GM12878 (cell line): ENCODE measurements at regions not wholly inside any gene's neighbourhood (a gene's known extent, or its start where the extent isn't known, plus 50 kb on each side); places are given as distances from the start of the nearest gene placed in this dataset.
A peak's percentile ranks its signal among the peaks of the same experiment; 100 is the strongest.

Experiments
- BCL11A ChIP-seq: IDR thresholded peaks from 2 replicates; pipeline ENCODE4 v1.6.1; 2011; ENCODE audit warnings: low read depth, low read length
- BHLHE40 ChIP-seq, 2 experiments: fragments of 450-650 bp in 1 of 2; IDR thresholded peaks; 2 replicates each; pipeline ENCODE4 v1.6.1; 2011 to 2017; ENCODE audit warnings: low read depth in 2 of 2, borderline replicate concordance in 1 of 2, improper control_type of control experiment in 1 of 2, low read length in 1 of 2, mild to moderate bottlenecking in 1 of 2
- CEBPB ChIP-seq, 2 experiments: fragments of 150-350 bp in 1 of 2; IDR thresholded peaks; 2 replicates each; pipeline ENCODE4 v1.6.1; 2012 to 2014; ENCODE audit warnings: low read depth in 2 of 2, low read length in 2 of 2, borderline replicate concordance in 1 of 2, inconsistent platforms in 1 of 2
- CHD4 ChIP-seq: fragments of 200-600 bp; sonication (generic); IDR thresholded peaks from 2 replicates; pipeline ENCODE4 v1.6.1; 2016; ENCODE audit warnings: mild to moderate bottlenecking
- CREB1 ChIP-seq: IDR thresholded peaks from 2 replicates; pipeline ENCODE4 v1.6.1; 2012; ENCODE audit warnings: low read depth, mild to moderate bottlenecking, inconsistent platforms
- ETV6 ChIP-seq, 2 experiments: fragments of 450-650 bp in 1 of 2; IDR thresholded peaks in 1 of 2; conservative IDR thresholded peaks in 1 of 2; 2 replicates each; pipeline ENCODE4 v1.6.1; 2014; ENCODE audit warnings: antibody characterized with exemption in 1 of 2, borderline replicate concordance in 1 of 2, low read depth in 1 of 2, mild to moderate bottlenecking in 1 of 2, moderate library complexity in 1 of 2
- FOXM1 ChIP-seq: IDR thresholded peaks from 2 replicates; pipeline ENCODE4 v1.6.1; 2012; ENCODE audit warnings: low read depth, mild to moderate bottlenecking, inconsistent platforms, low read length, moderate library complexity
- IKZF1 ChIP-seq: fragments of 450-650 bp; conservative IDR thresholded peaks from 2 replicates; pipeline ENCODE4 v1.6.1; 2017; ENCODE audit warnings: antibody characterized with exemption, mild to moderate bottlenecking
- IKZF2 ChIP-seq, 2 experiments: fragments of 450-650 bp; IDR thresholded peaks; 2 replicates each; pipeline ENCODE4 v1.6.1; 2017; ENCODE audit warnings: mild to moderate bottlenecking in 2 of 2, moderate library complexity in 2 of 2
- KAT2A ChIP-seq: conservative IDR thresholded peaks from 2 replicates; pipeline ENCODE4 v1.6.1; 2011; ENCODE audit warnings: low read depth, low read length; ENCODE audit not compliant: control insufficient read depth
- KDM1A ChIP-seq: fragments of 200-600 bp; sonication (generic); IDR thresholded peaks from 2 replicates; pipeline ENCODE4 v1.6.1; 2016; ENCODE audit warnings: borderline replicate concordance
- KLF5 ChIP-seq: fragments of 450-650 bp; IDR thresholded peaks from 2 replicates; pipeline ENCODE4 v1.6.1; 2014; ENCODE audit warnings: mild to moderate bottlenecking; ENCODE audit not compliant: partially characterized antibody
- NFIC ChIP-seq: IDR thresholded peaks from 2 replicates; pipeline ENCODE4 v1.6.1; 2012; ENCODE audit warnings: low read depth, mild to moderate bottlenecking, inconsistent platforms, low read length, moderate library complexity
- NRF1 ChIP-seq: conservative IDR thresholded peaks from 2 replicates; pipeline ENCODE4 v1.6.1; 2011; ENCODE audit warnings: mild to moderate bottlenecking, low read depth, low read length, improper control_type of control experiment
- POU2F2 ChIP-seq: IDR thresholded peaks from 3 replicates; pipeline ENCODE4 v1.6.1; 2011; ENCODE audit warnings: low read depth, mild to moderate bottlenecking, low read length, borderline replicate concordance
- RAD51 ChIP-seq: fragments of 450-650 bp; IDR thresholded peaks from 2 replicates; pipeline ENCODE4 v1.6.1; 2016; ENCODE audit warnings: moderate library complexity, mild to moderate bottlenecking, inconsistent platforms
- RUNX3 ChIP-seq: IDR thresholded peaks from 2 replicates; pipeline ENCODE4 v1.6.1; 2012; ENCODE audit warnings: low read length, inconsistent platforms
- SPI1 ChIP-seq: IDR thresholded peaks from 2 replicates; pipeline ENCODE4 v1.6.1; 2011; ENCODE audit warnings: low read depth, mild to moderate bottlenecking, low read length, moderate library complexity, borderline replicate concordance; ENCODE audit not compliant: insufficient read depth
- SREBF2 ChIP-seq: IDR thresholded peaks from 2 replicates; pipeline ENCODE4 v1.6.1; 2012; ENCODE audit warnings: mild to moderate bottlenecking, low read length
- TARDBP ChIP-seq: IDR thresholded peaks from 2 replicates; pipeline ENCODE4 v1.6.1; 2016; ENCODE audit warnings: borderline replicate concordance
- TF ChIP-seq, protein P1 (sequence below): fragments of 450-650 bp; conservative IDR thresholded peaks from 2 replicates; pipeline ENCODE4 v1.6.1; 2017; ENCODE audit warnings: mild to moderate bottlenecking, moderate library complexity
- TF ChIP-seq, protein P2 (sequence below): fragments of 150-350 bp; IDR thresholded peaks from 2 replicates; pipeline ENCODE4 v1.6.1; 2016; ENCODE audit warnings: low read depth, low read length
- TF ChIP-seq, protein P3 (sequence below): fragments of 450-650 bp; IDR thresholded peaks from 2 replicates; pipeline ENCODE4 v1.6.1; 2017; ENCODE audit warnings: low read depth, mild to moderate bottlenecking, moderate library complexity

DNA sequence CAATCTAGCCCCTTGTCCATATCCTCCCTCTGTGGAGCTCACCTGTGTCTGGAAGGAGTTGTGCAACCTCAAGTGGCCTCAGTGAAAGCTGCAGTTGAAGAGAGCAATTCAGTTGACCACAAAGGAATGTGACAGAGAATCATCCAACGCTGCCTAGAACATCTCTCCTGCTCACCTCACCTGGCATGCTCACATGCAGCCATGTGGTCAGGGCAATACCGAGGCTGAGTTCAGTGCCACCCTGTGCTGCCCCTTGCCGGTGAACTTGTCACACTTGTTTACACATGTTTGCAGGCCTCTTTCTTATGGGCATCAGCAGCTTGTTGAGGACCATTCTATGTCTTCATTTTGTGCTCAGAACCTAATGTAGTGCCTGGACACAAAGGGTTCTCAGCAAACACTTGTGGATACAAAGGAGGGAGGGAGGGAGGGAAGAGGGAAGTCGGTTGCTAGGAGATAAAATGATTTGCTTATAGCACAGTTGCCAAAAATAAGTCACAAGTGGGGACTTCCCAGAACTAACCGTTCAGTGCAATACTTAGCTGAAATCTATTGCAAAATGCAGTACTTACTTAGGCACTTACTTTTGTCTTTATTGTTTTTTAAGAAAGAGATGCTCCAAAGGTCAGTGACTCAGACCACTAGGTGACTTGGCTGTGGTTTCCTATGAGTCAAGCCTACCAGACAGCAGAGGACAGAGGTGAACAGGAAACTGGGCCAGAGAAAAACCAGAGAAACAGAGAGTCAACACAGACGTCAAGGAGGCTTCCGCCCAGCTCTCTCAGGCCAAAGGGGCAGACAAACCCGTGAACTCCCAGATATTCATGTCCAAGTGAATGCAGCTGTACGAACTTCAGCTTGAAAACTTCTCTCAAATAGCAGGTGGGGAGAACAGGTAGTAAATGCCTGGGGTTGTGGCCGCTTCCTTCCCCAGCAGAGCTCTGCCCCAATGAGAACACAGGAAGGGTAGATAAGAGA, 227.8 kb upstream of the CTNNB1 start (continued):
- TF ChIP-seq, protein P1, sequence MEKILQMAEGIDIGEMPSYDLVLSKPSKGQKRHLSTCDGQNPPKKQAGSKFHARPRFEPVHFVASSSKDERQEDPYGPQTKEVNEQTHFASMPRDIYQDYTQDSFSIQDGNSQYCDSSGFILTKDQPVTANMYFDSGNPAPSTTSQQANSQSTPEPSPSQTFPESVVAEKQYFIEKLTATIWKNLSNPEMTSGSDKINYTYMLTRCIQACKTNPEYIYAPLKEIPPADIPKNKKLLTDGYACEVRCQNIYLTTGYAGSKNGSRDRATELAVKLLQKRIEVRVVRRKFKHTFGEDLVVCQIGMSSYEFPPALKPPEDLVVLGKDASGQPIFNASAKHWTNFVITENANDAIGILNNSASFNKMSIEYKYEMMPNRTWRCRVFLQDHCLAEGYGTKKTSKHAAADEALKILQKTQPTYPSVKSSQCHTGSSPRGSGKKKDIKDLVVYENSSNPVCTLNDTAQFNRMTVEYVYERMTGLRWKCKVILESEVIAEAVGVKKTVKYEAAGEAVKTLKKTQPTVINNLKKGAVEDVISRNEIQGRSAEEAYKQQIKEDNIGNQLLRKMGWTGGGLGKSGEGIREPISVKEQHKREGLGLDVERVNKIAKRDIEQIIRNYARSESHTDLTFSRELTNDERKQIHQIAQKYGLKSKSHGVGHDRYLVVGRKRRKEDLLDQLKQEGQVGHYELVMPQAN, result no peak
- peak; percentile 97 for TF ChIP-seq RUNX3
- TF ChIP-seq NRF1, result no peak
- peak; percentile 60; the same call in 1 of the 2 replicates for TF ChIP-seq CREB1
- TF ChIP-seq, protein P2, sequence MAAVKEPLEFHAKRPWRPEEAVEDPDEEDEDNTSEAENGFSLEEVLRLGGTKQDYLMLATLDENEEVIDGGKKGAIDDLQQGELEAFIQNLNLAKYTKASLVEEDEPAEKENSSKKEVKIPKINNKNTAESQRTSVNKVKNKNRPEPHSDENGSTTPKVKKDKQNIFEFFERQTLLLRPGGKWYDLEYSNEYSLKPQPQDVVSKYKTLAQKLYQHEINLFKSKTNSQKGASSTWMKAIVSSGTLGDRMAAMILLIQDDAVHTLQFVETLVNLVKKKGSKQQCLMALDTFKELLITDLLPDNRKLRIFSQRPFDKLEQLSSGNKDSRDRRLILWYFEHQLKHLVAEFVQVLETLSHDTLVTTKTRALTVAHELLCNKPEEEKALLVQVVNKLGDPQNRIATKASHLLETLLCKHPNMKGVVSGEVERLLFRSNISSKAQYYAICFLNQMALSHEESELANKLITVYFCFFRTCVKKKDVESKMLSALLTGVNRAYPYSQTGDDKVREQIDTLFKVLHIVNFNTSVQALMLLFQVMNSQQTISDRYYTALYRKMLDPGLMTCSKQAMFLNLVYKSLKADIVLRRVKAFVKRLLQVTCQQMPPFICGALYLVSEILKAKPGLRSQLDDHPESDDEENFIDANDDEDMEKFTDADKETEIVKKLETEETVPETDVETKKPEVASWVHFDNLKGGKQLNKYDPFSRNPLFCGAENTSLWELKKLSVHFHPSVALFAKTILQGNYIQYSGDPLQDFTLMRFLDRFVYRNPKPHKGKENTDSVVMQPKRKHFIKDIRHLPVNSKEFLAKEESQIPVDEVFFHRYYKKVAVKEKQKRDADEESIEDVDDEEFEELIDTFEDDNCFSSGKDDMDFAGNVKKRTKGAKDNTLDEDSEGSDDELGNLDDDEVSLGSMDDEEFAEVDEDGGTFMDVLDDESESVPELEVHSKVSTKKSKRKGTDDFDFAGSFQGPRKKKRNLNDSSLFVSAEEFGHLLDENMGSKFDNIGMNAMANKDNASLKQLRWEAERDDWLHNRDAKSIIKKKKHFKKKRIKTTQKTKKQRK, result no peak
- TF ChIP-seq TARDBP, result 0 out of 2 replicates have a peak, but pooled peaks have one; percentile 8
- TF ChIP-seq SREBF2, result no peak
- TF ChIP-seq BCL11A, result peak; percentile 78; the same call in 1 of the 2 replicates
- peak; percentile 64 for TF ChIP-seq KLF5
- peak in 1 of 2 experiments; percentile 89; a peak in 2 of 4 replicates for TF ChIP-seq ETV6 (conservative IDR thresholded peaks at IDR 0.05 in 1 of 2, IDR thresholded peaks at IDR 0.05 in 1 of 2; ENCODE audit: borderline replicate concordance in 1 of 2, low read depth in 1 of 2)
- TF ChIP-seq SPI1, result 0 out of 2 replicates have a peak, but pooled peaks have one; percentile 9
- TF ChIP-seq RAD51, result no peak
- peak; percentile 59 to 67; a peak in 2 of 4 replicates for TF ChIP-seq IKZF2 (IDR thresholded peaks at IDR 0.05)
- no peak for TF ChIP-seq CEBPB (IDR thresholded peaks at IDR 0.05; ENCODE audit: borderline replicate concordance in 1 of 2, low read depth in 2 of 2, low read length in 2 of 2)
- peak; percentile 93 for TF ChIP-seq NFIC
- TF ChIP-seq, protein P3, sequence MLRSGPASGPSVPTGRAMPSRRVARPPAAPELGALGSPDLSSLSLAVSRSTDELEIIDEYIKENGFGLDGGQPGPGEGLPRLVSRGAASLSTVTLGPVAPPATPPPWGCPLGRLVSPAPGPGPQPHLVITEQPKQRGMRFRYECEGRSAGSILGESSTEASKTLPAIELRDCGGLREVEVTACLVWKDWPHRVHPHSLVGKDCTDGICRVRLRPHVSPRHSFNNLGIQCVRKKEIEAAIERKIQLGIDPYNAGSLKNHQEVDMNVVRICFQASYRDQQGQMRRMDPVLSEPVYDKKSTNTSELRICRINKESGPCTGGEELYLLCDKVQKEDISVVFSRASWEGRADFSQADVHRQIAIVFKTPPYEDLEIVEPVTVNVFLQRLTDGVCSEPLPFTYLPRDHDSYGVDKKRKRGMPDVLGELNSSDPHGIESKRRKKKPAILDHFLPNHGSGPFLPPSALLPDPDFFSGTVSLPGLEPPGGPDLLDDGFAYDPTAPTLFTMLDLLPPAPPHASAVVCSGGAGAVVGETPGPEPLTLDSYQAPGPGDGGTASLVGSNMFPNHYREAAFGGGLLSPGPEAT, result peak; percentile 75; the same call in 1 of the 2 replicates
- peak; percentile 89; the same call in 1 of the 2 replicates for TF ChIP-seq FOXM1
- no peak for TF ChIP-seq CHD4
- TF ChIP-seq POU2F2, result peak; percentile 43; the same call in 2 of the 3 replicates
- TF ChIP-seq BHLHE40 (IDR thresholded peaks at IDR 0.05; ENCODE audit: borderline replicate concordance in 1 of 2, low read depth in 2 of 2, low read length in 1 of 2), result peak; percentile 65 to 74
- no peak for TF ChIP-seq KDM1A
- TF ChIP-seq KAT2A, result no peak
- peak; percentile 64 for TF ChIP-seq IKZF1
